Lower leg skin (tissue), 4 donors: ENCODE measurements at regions not wholly inside any gene's neighbourhood (a gene's known extent, or its start where the extent isn't known, plus 50 kb on each side); places are given as distances from the start of the nearest gene placed in this dataset.
"Not testable (repeated sequence)": the region's sequence is repeated elsewhere in the genome, so short reads cannot be mapped to it uniquely, and the experiment has no call there.

Source experiments
- DNase-seq, 2 donors: peaks; one replicate each; pipeline ENCODE4 v3.0.0-alpha.2; 2019; ENCODE audit warnings: low spot score in 2 of 2
- H3K4me3 ChIP-seq: fragments of 200-600 bp; sonication (generic); 2 replicates; pipeline ENCODE4 v1.5.1; 2017; ENCODE audit warnings: mild to moderate bottlenecking, low read depth; ENCODE audit not compliant: poor library complexity, severe bottlenecking
- POLR2A ChIP-seq, 2 donors: fragments of 450-650 bp; IDR thresholded peaks; one replicate each; pipeline ENCODE4 v1.6.1; 2016 to 2017; ENCODE audit warnings: antibody characterized with exemption in 2 of 2, mild to moderate bottlenecking in 1 of 2, moderate library complexity in 1 of 2
- WGBS, 2 donors: methylation state at CpG; one replicate each; pipeline ENCODE4 v1.1.5; 2018; 5-methylcytosine and 5-hydroxymethylcytosine counted together
- intact Hi-C: fragments of 100-400 bp; cut with DNase I; formaldehyde crosslinking; loops from one replicate; pipeline ENCODE4 v1.15.0; 2023; ENCODE audit warnings: low total_unique reads
- TF ChIP-seq, protein P1 (sequence below), 3 donors: fragments of 450-650 bp; IDR thresholded peaks; one replicate each; pipeline ENCODE4 v1.5.1; 2016; ENCODE audit warnings: antibody characterized with exemption in 3 of 3, mild to moderate bottlenecking in 3 of 3, moderate library complexity in 2 of 3

DNA sequence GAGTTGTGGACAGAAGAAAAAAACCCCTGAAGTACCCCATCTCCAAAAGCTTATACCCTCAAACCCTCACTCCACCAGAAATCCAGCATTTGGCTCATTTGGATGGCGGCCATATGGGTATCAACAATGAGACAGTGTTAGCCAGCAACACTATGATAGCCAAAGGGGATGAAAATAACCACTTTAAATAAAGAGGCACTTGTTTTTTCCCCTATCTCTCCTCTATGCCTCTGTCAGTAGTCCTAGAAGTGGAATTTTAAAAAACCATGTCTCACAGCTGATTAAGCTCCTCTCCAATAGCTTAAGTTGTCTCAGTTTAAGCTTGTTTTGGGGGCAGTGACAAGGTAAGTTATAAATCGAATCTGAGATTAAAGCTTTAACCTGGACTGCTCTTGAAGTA is 124.0 kb downstream of the MOSPD2 start:
- no peak overlapping the region for H3K4me3 ChIP-seq
- TF ChIP-seq POLR2A (IDR thresholded peaks at IDR 0.05): no peak
- TF ChIP-seq, protein P1, sequence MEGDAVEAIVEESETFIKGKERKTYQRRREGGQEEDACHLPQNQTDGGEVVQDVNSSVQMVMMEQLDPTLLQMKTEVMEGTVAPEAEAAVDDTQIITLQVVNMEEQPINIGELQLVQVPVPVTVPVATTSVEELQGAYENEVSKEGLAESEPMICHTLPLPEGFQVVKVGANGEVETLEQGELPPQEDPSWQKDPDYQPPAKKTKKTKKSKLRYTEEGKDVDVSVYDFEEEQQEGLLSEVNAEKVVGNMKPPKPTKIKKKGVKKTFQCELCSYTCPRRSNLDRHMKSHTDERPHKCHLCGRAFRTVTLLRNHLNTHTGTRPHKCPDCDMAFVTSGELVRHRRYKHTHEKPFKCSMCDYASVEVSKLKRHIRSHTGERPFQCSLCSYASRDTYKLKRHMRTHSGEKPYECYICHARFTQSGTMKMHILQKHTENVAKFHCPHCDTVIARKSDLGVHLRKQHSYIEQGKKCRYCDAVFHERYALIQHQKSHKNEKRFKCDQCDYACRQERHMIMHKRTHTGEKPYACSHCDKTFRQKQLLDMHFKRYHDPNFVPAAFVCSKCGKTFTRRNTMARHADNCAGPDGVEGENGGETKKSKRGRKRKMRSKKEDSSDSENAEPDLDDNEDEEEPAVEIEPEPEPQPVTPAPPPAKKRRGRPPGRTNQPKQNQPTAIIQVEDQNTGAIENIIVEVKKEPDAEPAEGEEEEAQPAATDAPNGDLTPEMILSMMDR (IDR thresholded peaks at IDR 0.05): no peak
- intact Hi-C loops: no loop called here
- DNase-seq: no peak
- WGBS, 2 donors: 58 to 76% methylated on average over 2 of the region's 2 CpGs

GRCh38 chrX:14984425-14984824 is 111.2 kb downstream of the MOSPD2 start:
- DNase-seq, H3K4me3 ChIP-seq, intact Hi-C loops: not testable (repeated sequence)
- WGBS, 2 donors: 87 to 96% methylated on average over 5 of the region's 5 CpGs
